Trophoblast cell (in vitro differentiated cells and primary cell): ENCODE measurements at regions not wholly inside any gene's neighbourhood (a gene's known extent, or its start where the extent isn't known, plus 50 kb on each side); places are given as distances from the start of the nearest gene placed in this dataset.

ENCODE experiments used
- DNase-seq, 2 donors: peaks; one replicate each; pipeline ENCODE4 v3.0.0-alpha.2; 2016
- H2AFZ ChIP-seq: 2 replicates; pipeline ENCODE4 v1.6.1; 2013; ENCODE audit warnings: low read length, moderate library complexity, mild to moderate bottlenecking; ENCODE audit not compliant: insufficient read depth, poor library complexity
- H2AK5ac ChIP-seq: 2 replicates; pipeline ENCODE4 v1.6.1; 2013; ENCODE audit warnings: mild to moderate bottlenecking, low read length
- H2BK120ac ChIP-seq: 2 replicates; pipeline ENCODE4 v1.6.1; 2013; ENCODE audit warnings: low read length, mild to moderate bottlenecking, moderate library complexity; ENCODE audit not compliant: insufficient read depth, poor library complexity
- H2BK12ac ChIP-seq: 2 replicates; pipeline ENCODE4 v1.6.1; 2013; ENCODE audit warnings: mild to moderate bottlenecking, low read length, moderate library complexity
- H2BK5ac ChIP-seq: 2 replicates; pipeline ENCODE4 v1.6.1; 2013; ENCODE audit warnings: low read length, low read depth, moderate library complexity, mild to moderate bottlenecking; ENCODE audit not compliant: poor library complexity
- H3K14ac ChIP-seq: 2 replicates; pipeline ENCODE4 v1.6.1; 2013; ENCODE audit warnings: mild to moderate bottlenecking, low read length
- H3K18ac ChIP-seq: 2 replicates; pipeline ENCODE4 v1.6.1; 2013; ENCODE audit warnings: mild to moderate bottlenecking, low read length
- H3K23ac ChIP-seq: 2 replicates; pipeline ENCODE4 v1.6.1; 2013; ENCODE audit warnings: low read length
- H3K27ac ChIP-seq: 2 replicates; pipeline ENCODE4 v1.5.1; 2013; ENCODE audit warnings: low read depth, mild to moderate bottlenecking, inconsistent platforms, low read length, moderate library complexity
- H3K27me3 ChIP-seq: 2 replicates; pipeline ENCODE4 v1.6.1; 2013; ENCODE audit warnings: inconsistent platforms, mild to moderate bottlenecking, low read length, moderate library complexity; ENCODE audit not compliant: insufficient read depth
- H3K36me3 ChIP-seq, 2 experiments: 1 replicate in 1 of 2; 2 replicates in 1 of 2; pipeline ENCODE4 v1.6.1; 2013; ENCODE audit warnings: low read length in 2 of 2, mild to moderate bottlenecking in 2 of 2, moderate library complexity in 1 of 2; ENCODE audit not compliant: insufficient read depth in 2 of 2, control insufficient read depth in 1 of 2
- H3K4ac ChIP-seq: 2 replicates; pipeline ENCODE4 v1.6.1; 2013; ENCODE audit warnings: low read depth, mild to moderate bottlenecking, low read length, moderate library complexity
- H3K4me1 ChIP-seq, 2 experiments: 1 replicate in 1 of 2; 2 replicates in 1 of 2; pipeline ENCODE4 v1.6.1; 2013; ENCODE audit warnings: low read length in 2 of 2, mild to moderate bottlenecking in 2 of 2, moderate library complexity in 1 of 2; ENCODE audit not compliant: insufficient read depth in 2 of 2, control insufficient read depth in 1 of 2
- H3K4me2 ChIP-seq: 2 replicates; pipeline ENCODE4 v1.6.1; 2013; ENCODE audit warnings: inconsistent platforms, mild to moderate bottlenecking, low read length, moderate library complexity
- H3K4me3 ChIP-seq: 2 replicates; pipeline ENCODE4 v1.5.1; 2013; ENCODE audit warnings: mild to moderate bottlenecking, low read depth, low read length, inconsistent platforms
- H3K79me1 ChIP-seq: one replicate; pipeline ENCODE4 v1.6.1; 2013; ENCODE audit warnings: low read length
- H3K79me2 ChIP-seq: 2 replicates; pipeline ENCODE4 v1.6.1; 2013; ENCODE audit warnings: low read length, mild to moderate bottlenecking; ENCODE audit not compliant: control insufficient read depth, insufficient read depth, poor library complexity
- H3K9ac ChIP-seq: 2 replicates; pipeline ENCODE4 v1.6.1; 2013; ENCODE audit warnings: mild to moderate bottlenecking, low read length
- H3K9me3 ChIP-seq: 2 replicates; pipeline ENCODE4 v1.6.1; 2013; ENCODE audit warnings: low read depth, mild to moderate bottlenecking, control low read depth, inconsistent platforms, low read length; ENCODE audit not compliant: insufficient read depth
- H4K12ac ChIP-seq: 2 replicates; pipeline ENCODE4 v1.6.1; 2013; ENCODE audit warnings: low read depth, mild to moderate bottlenecking, low read length, moderate library complexity
- H4K8ac ChIP-seq: 2 replicates; pipeline ENCODE4 v1.6.1; 2013; ENCODE audit warnings: low read depth, mild to moderate bottlenecking, low read length, moderate library complexity
- H4K91ac ChIP-seq: one replicate; pipeline ENCODE4 v1.6.1; 2013; ENCODE audit warnings: low read depth, mild to moderate bottlenecking, low read length, moderate library complexity
- WGBS: extraction: QIAGEN DNeasy Blood & Tissue Kit; methylation state at CpG from one replicate; pipeline ENCODE4 v1.1.7; 2013; ENCODE audit warnings: missing lambda C conversion rate; ENCODE audit not compliant: insufficient read length, insufficient coverage; ENCODE audit errors: extremely low coverage; 5-methylcytosine and 5-hydroxymethylcytosine counted together

DNA sequence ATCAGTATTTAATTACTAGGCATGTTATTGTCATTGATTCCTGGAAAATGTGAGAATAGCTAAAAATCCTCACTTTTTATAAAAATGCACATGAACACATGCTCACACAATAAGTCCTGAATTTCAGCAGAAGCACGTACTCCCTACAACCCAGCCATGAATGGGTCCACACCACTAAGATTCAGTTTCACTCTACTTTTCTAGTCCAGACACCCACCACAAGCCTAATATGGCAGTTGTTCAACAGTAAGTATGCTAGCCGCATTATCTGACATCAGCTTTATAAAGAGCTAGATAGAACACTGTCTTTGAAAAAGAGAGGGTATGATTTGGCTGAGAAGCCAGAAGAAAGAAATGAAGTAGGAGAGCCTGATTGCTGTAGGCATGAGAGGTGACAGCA lies 639.3 kb downstream of the BRINP1 start:
- no peak overlapping the region for H3K4me2 ChIP-seq
- H3K14ac ChIP-seq: no peak overlapping the region
- no peak overlapping the region for H2BK12ac ChIP-seq
- no peak for DNase-seq
- H3K18ac ChIP-seq: no peak overlapping the region
- no peaks in the 10 kb centered on the region for H3K79me1 ChIP-seq
- H3K9me3 ChIP-seq: peaks cover 3% of the 10 kb centered on the region
- no peak overlapping the region for H3K4me3 ChIP-seq
- H2AK5ac ChIP-seq: no peak overlapping the region
- H3K4ac ChIP-seq: no peak overlapping the region
- H3K27me3 ChIP-seq: no peaks in the 10 kb centered on the region
- H2BK120ac ChIP-seq: no peak overlapping the region
- H4K91ac ChIP-seq: no peak overlapping the region
- no peak overlapping the region for H3K9ac ChIP-seq
- no peak overlapping the region for H2BK5ac ChIP-seq
- no peaks in the 10 kb centered on the region for H3K4me1 ChIP-seq
- no peaks in the 10 kb centered on the region for H3K36me3 ChIP-seq
- no peak overlapping the region for H3K27ac ChIP-seq
- no peaks in the 10 kb centered on the region for H3K79me2 ChIP-seq
- H4K8ac ChIP-seq: no peak overlapping the region
- no peak overlapping the region for H2AFZ ChIP-seq
- no CpG with 5 or more reads among the region's 2 CpGs for WGBS
- H4K12ac ChIP-seq: no peak overlapping the region
- H3K23ac ChIP-seq: no peak overlapping the region

DNA sequence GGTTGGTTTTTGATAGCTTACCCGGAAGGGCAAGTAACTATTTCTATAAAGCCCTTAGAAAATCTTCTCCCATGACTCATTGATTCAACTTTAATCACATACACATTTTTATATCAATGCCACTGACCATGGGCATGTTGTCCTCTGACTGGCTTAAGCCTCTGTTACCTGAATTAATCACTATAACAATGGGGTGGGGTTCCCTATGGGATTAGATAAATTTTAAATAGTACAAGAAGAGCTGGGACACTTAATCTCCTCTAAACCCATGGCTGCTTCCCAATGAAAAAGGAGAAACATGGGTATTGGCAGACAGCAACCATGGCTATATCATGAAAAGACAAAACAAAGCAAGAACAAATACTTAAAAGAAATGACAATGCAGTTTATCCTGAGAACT lies 636.2 kb downstream of the BRINP1 start:
- Histone ChIP-seq H3K27me3 (no peaks in the 10 kb centered on the region), H2AFZ (no peak overlapping the region), H3K4ac (no peak overlapping the region), H3K79me1 (no peaks in the 10 kb centered on the region), H4K8ac (no peak overlapping the region), H3K4me1 (no peaks in the 10 kb centered on the region), H3K27ac (no peak overlapping the region), H4K91ac (no peak overlapping the region), H2BK120ac (no peak overlapping the region), H4K12ac (no peak overlapping the region), H3K4me3 (no peak overlapping the region), H2BK5ac (no peak overlapping the region), H3K4me2 (no peak overlapping the region), H3K14ac (no peak overlapping the region), H3K36me3 (peaks cover 0 to 2% of the 10 kb centered on the region in 2 experiments), H3K9me3 (peaks cover 9% of the 10 kb centered on the region), H3K79me2 (no peaks in the 10 kb centered on the region), H2AK5ac (no peak overlapping the region), H2BK12ac (no peak overlapping the region), H3K9ac (no peak overlapping the region), H3K23ac (no peak overlapping the region), H3K18ac (no peak overlapping the region)
- no CpG with 5 or more reads among the region's 1 CpG for WGBS
- no peak for DNase-seq

DNA sequence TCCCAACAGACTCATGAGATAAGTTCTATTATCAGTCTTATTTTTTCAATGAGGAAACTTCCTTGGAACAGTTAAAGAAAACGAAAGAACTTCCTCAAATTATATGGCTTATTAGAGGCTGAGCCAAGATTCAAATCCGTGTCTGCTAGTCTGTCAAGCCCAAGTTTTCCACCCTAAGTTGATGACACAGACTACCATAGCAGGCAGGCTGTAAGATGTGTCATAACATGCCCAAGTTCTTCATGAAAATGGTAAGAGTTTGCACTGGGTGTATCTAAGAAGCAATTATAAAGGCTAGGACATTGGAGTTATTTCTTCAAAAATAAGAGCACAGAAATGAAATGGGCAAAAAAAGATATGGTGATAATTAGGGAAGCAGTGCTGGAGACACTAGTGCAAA lies 634.5 kb downstream of the BRINP1 start:
- Histone ChIP-seq H3K27me3 (no peaks in the 10 kb centered on the region), H2AK5ac (no peak overlapping the region), H4K91ac (no peak overlapping the region), H3K4me3 (no peak overlapping the region), H2AFZ (no peak overlapping the region), H4K8ac (no peak overlapping the region), H3K79me2 (no peaks in the 10 kb centered on the region), H2BK120ac (no peak overlapping the region), H3K23ac (no peak overlapping the region), H3K4me1 (no peaks in the 10 kb centered on the region), H3K4ac (no peak overlapping the region), H2BK12ac (no peak overlapping the region), H4K12ac (no peak overlapping the region), H3K79me1 (no peaks in the 10 kb centered on the region), H3K4me2 (no peak overlapping the region), H3K9me3 (peaks cover 6% of the 10 kb centered on the region), H3K36me3 (peaks cover 0 to 2% of the 10 kb centered on the region in 2 experiments), H3K9ac (no peak overlapping the region), H3K18ac (no peak overlapping the region), H3K27ac (no peak overlapping the region), H3K14ac (no peak overlapping the region), H2BK5ac (no peak overlapping the region)
- DNase-seq: no peak
- no CpG with 5 or more reads among the region's 2 CpGs for WGBS

DNA sequence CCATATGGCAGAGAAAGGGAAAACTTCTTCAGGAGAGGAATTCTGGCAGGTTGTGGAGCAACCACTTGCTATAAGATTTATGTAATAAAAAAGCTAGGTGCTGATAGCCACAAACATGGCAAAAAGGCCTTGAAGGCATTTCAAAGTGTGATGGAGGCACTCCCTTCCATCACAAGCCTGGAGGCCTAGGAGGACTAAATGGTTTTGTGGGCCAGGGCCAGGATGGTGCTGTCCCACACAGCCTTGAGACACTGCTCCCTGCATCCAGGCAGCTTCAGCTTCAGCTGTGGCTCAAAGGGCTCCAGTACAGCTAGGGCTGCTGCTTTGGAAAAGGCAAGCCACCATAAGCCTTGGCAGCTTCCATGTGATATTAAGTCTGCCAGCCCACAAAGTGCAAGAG lies 632.8 kb downstream of the BRINP1 start:
- DNase-seq: no peak
- H2BK120ac ChIP-seq: no peak overlapping the region
- peaks cover 6% of the 10 kb centered on the region for H3K9me3 ChIP-seq
- H3K23ac ChIP-seq: no peak overlapping the region
- no peaks in the 10 kb centered on the region for H3K27me3 ChIP-seq
- H2BK5ac ChIP-seq: no peak overlapping the region
- no peak overlapping the region for H3K9ac ChIP-seq
- no peaks in the 10 kb centered on the region for H3K79me1 ChIP-seq
- H4K12ac ChIP-seq: no peak overlapping the region
- no peak overlapping the region for H2BK12ac ChIP-seq
- H3K4me2 ChIP-seq: no peak overlapping the region
- H3K4me3 ChIP-seq: no peak overlapping the region
- H4K91ac ChIP-seq: no peak overlapping the region
- no peak overlapping the region for H3K27ac ChIP-seq
- H3K18ac ChIP-seq: no peak overlapping the region
- no peak overlapping the region for H3K14ac ChIP-seq
- H3K4me1 ChIP-seq: no peaks in the 10 kb centered on the region
- H4K8ac ChIP-seq: no peak overlapping the region
- peaks cover 0 to 2% of the 10 kb centered on the region in 2 experiments for H3K36me3 ChIP-seq
- no peaks in the 10 kb centered on the region for H3K79me2 ChIP-seq
- H2AFZ ChIP-seq: no peak overlapping the region
- H3K4ac ChIP-seq: no peak overlapping the region
- H2AK5ac ChIP-seq: no peak overlapping the region
